ENCODE measurements at regions not wholly inside any gene's neighbourhood (a gene's known extent, or its start where the extent isn't known, plus 50 kb on each side); places are given as distances from the start of the nearest gene placed in this dataset.

- TF ChIP-seq, protein P1, sequence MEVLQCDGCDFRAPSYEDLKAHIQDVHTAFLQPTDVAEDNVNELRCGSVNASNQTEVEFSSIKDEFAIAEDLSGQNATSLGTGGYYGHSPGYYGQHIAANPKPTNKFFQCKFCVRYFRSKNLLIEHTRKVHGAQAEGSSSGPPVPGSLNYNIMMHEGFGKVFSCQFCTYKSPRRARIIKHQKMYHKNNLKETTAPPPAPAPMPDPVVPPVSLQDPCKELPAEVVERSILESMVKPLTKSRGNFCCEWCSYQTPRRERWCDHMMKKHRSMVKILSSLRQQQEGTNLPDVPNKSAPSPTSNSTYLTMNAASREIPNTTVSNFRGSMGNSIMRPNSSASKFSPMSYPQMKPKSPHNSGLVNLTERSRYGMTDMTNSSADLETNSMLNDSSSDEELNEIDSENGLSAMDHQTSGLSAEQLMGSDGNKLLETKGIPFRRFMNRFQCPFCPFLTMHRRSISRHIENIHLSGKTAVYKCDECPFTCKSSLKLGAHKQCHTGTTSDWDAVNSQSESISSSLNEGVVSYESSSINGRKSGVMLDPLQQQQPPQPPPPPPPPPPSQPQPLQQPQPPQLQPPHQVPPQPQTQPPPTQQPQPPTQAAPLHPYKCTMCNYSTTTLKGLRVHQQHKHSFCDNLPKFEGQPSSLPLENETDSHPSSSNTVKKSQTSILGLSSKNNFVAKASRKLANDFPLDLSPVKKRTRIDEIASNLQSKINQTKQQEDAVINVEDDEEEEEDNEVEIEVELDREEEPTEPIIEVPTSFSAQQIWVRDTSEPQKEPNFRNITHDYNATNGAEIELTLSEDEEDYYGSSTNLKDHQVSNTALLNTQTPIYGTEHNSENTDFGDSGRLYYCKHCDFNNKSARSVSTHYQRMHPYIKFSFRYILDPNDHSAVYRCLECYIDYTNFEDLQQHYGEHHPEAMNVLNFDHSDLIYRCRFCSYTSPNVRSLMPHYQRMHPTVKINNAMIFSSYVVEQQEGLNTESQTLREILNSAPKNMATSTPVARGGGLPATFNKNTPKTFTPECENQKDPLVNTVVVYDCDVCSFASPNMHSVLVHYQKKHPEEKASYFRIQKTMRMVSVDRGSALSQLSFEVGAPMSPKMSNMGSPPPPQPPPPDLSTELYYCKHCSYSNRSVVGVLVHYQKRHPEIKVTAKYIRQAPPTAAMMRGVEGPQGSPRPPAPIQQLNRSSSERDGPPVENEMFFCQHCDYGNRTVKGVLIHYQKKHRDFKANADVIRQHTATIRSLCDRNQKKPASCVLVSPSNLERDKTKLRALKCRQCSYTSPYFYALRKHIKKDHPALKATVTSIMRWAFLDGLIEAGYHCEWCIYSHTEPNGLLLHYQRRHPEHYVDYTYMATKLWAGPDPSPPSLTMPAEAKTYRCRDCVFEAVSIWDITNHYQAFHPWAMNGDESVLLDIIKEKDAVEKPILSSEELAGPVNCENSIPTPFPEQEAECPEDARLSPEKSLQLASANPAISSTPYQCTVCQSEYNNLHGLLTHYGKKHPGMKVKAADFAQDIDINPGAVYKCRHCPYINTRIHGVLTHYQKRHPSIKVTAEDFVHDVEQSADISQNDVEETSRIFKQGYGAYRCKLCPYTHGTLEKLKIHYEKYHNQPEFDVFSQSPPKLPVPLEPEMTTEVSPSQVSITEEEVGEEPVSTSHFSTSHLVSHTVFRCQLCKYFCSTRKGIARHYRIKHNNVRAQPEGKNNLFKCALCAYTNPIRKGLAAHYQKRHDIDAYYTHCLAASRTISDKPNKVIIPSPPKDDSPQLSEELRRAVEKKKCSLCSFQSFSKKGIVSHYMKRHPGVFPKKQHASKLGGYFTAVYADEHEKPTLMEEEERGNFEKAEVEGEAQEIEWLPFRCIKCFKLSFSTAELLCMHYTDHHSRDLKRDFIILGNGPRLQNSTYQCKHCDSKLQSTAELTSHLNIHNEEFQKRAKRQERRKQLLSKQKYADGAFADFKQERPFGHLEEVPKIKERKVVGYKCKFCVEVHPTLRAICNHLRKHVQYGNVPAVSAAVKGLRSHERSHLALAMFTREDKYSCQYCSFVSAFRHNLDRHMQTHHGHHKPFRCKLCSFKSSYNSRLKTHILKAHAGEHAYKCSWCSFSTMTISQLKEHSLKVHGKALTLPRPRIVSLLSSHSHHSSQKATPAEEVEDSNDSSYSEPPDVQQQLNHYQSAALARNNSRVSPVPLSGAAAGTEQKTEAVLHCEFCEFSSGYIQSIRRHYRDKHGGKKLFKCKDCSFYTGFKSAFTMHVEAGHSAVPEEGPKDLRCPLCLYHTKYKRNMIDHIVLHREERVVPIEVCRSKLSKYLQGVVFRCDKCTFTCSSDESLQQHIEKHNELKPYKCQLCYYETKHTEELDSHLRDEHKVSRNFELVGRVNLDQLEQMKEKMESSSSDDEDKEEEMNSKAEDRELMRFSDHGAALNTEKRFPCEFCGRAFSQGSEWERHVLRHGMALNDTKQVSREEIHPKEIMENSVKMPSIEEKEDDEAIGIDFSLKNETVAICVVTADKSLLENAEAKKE (CRISPR knock-in tag; IDR thresholded peaks at IDR 0.05), result no peak
- TF ChIP-seq EZH2 (IDR thresholded peaks at IDR 0.05; ENCODE audit: low read depth, unreplicated experiment) (no peak), JUNB (IDR thresholded peaks at IDR 0.05; ENCODE audit: unreplicated experiment) (no peak), ZNF331 (CRISPR knock-in tag; IDR thresholded peaks at IDR 0.05; ENCODE audit: low read depth) (no peak), POLR2AphosphoS5 (IDR thresholded peaks at IDR 0.05; ENCODE audit: low read depth) (no peak), CTCF (conservative IDR thresholded peaks at IDR 0.05; ENCODE audit: low read depth in 2 of 2) (no peak), STAT1 (IDR thresholded peaks at IDR 0.05; ENCODE audit: unreplicated experiment) (no peak)
These were observed 1411.3 kb downstream of the TBC1D22A start (continued) for GRCh38 chr22:48173773-48174160.

- peaks cover 15% of the 10 kb centered on the region for H3K27me3 Mint-ChIP-seq (ENCODE audit: insufficient read depth, low read depth, poor library complexity)
- H3K4me3 Mint-ChIP-seq, result no peak overlapping the region
- Histone ChIP-seq H3K36me3 (ENCODE audit: insufficient read depth) (no peaks in the 10 kb centered on the region), H3F3A (replicated peaks; ENCODE audit: low read depth) (no peaks in the 10 kb centered on the region), H3K4me1 (ENCODE audit: insufficient read depth) (no peaks in the 10 kb centered on the region), H2AFZ (no peak overlapping the region), H4K20me1 (replicated peaks; ENCODE audit: insufficient read depth) (no peaks in the 10 kb centered on the region), H3K27me3 (ENCODE audit: insufficient read depth) (no peaks in the 10 kb centered on the region), H3K4me2 (no peak overlapping the region), H3K9me2 (ENCODE audit: insufficient read depth) (no peaks in the 10 kb centered on the region), H3K27ac (ENCODE audit: low read depth) (no peak overlapping the region), H3K4me3 (no peak overlapping the region), H3K79me2 (replicated peaks; ENCODE audit: insufficient read depth) (no peaks in the 10 kb centered on the region)
- no peak for DNase-seq (ENCODE audit: low spot score)
- no peak for ATAC-seq
- H3K4me1 Mint-ChIP-seq, result no peaks in the 10 kb centered on the region
- TF ChIP-seq EZH2phosphoT487 (IDR thresholded peaks at IDR 0.05; ENCODE audit: unreplicated experiment) (no peak), EZH2 (IDR thresholded peaks at IDR 0.05; ENCODE audit: low read depth, unreplicated experiment) (no peak), REST (IDR thresholded peaks at IDR 0.05; ENCODE audit: unreplicated experiment) (no peak), STAT1 (IDR thresholded peaks at IDR 0.05; ENCODE audit: unreplicated experiment) (no peak)
- H3K36me3 Mint-ChIP-seq (ENCODE audit: low read depth), result no peaks in the 10 kb centered on the region
- no peaks in the 10 kb centered on the region; the same call in 1 of the 3 replicates for H3K9me3 Mint-ChIP-seq
- no peak overlapping the region for H3K27ac Mint-ChIP-seq
These were observed 1410.8 kb downstream of the TBC1D22A start for GRCh38 chr22:48173061-48173772.

Measured in GM23338 (cell line).